ENCODE measurements at regions not wholly inside any gene's neighbourhood (a gene's known extent, or its start where the extent isn't known, plus 50 kb on each side); places are given as distances from the start of the nearest gene placed in this dataset.

- Mint-ChIP-seq H3K27ac (no peak overlapping the region), H3K9me3 (peaks cover 7% of the 10 kb centered on the region), H3K36me3 (no peaks in the 10 kb centered on the region), H3K27me3 (no peaks in the 10 kb centered on the region), H3K4me1 (ENCODE audit: low read depth) (no peaks in the 10 kb centered on the region), H3K4me3 (no peak overlapping the region)
- POLR2A ChIA-PET, result no interaction called here
- intact Hi-C loops (cut with micrococcal nuclease), result no loop called here
- CTCF ChIA-PET, result no interaction called here
- DNase-seq, result no peak
Observed at GRCh38 chr6:147755999-147756398, 247.5 kb downstream of the SAMD5 start.

GRCh38 chr6:147756891-147757290 lies 248.4 kb downstream of the SAMD5 start:
- Mint-ChIP-seq H3K9me3 (peaks cover 7% of the 10 kb centered on the region), H3K4me1 (ENCODE audit: low read depth) (no peaks in the 10 kb centered on the region), H3K27ac (no peak overlapping the region), H3K36me3 (no peaks in the 10 kb centered on the region), H3K4me3 (no peak overlapping the region), H3K27me3 (no peaks in the 10 kb centered on the region)
- no peak for DNase-seq
- POLR2A ChIA-PET, result no interaction called here
- CTCF ChIA-PET, result no interaction called here
- intact Hi-C loops (cut with micrococcal nuclease), result no loop called here

GRCh38 chr6:147757291-147757690 lies 248.8 kb downstream of the SAMD5 start:
- no peak for DNase-seq
- CTCF ChIA-PET, result no interaction called here
- POLR2A ChIA-PET, result no interaction called here
- H3K4me1 Mint-ChIP-seq (ENCODE audit: low read depth), result no peaks in the 10 kb centered on the region
- no peaks in the 10 kb centered on the region for H3K27me3 Mint-ChIP-seq
- H3K4me3 Mint-ChIP-seq, result no peak overlapping the region
- intact Hi-C loops (cut with micrococcal nuclease), result no loop called here
- no peak overlapping the region for H3K27ac Mint-ChIP-seq
- peaks cover 7% of the 10 kb centered on the region for H3K9me3 Mint-ChIP-seq
- no peaks in the 10 kb centered on the region for H3K36me3 Mint-ChIP-seq

- H3K27ac Mint-ChIP-seq, result no peak overlapping the region
- POLR2A ChIA-PET, result no interaction called here
- peaks cover 7% of the 10 kb centered on the region for H3K9me3 Mint-ChIP-seq
- DNase-seq, result no peak
- no peak overlapping the region for H3K4me3 Mint-ChIP-seq
- H3K36me3 Mint-ChIP-seq, result no peaks in the 10 kb centered on the region
- CTCF ChIA-PET, result no interaction called here
- no peaks in the 10 kb centered on the region for H3K4me1 Mint-ChIP-seq (ENCODE audit: low read depth)
- intact Hi-C loops (cut with micrococcal nuclease), result no loop called here
- H3K27me3 Mint-ChIP-seq, result no peaks in the 10 kb centered on the region
Observed at GRCh38 chr6:147758303-147758702, 249.8 kb downstream of the SAMD5 start.

- Mint-ChIP-seq H3K27me3 (no peaks in the 10 kb centered on the region), H3K36me3 (no peaks in the 10 kb centered on the region), H3K4me3 (no peak overlapping the region), H3K9me3 (peaks cover 7% of the 10 kb centered on the region), H3K4me1 (ENCODE audit: low read depth) (no peaks in the 10 kb centered on the region), H3K27ac (no peak overlapping the region)
- intact Hi-C loops (cut with micrococcal nuclease), result no loop called here
- POLR2A ChIA-PET, result no interaction called here
- CTCF ChIA-PET, result no interaction called here
- no peak for DNase-seq
Observed at GRCh38 chr6:147759093-147759492, 250.6 kb downstream of the SAMD5 start.

- no peak overlapping the region for H3K4me3 Mint-ChIP-seq
- ChIA-PET CTCF (no interaction called here), POLR2A (no interaction called here)
- H3K4me1 Mint-ChIP-seq (ENCODE audit: low read depth), result no peaks in the 10 kb centered on the region
- intact Hi-C loops (cut with micrococcal nuclease), result no loop called here
- DNase-seq, result no peak
- H3K9me3 Mint-ChIP-seq, result peaks cover 5% of the 10 kb centered on the region
- no peak overlapping the region for H3K27ac Mint-ChIP-seq
- H3K36me3 Mint-ChIP-seq, result no peaks in the 10 kb centered on the region
- H3K27me3 Mint-ChIP-seq, result no peaks in the 10 kb centered on the region
Observed at GRCh38 chr6:147759536-147759935, 251.0 kb downstream of the SAMD5 start.

- intact Hi-C loops (cut with micrococcal nuclease), result no loop called here
- H3K27me3 Mint-ChIP-seq, result no peaks in the 10 kb centered on the region
- DNase-seq, result no peak
- ChIA-PET CTCF (no interaction called here), POLR2A (no interaction called here)
- no peaks in the 10 kb centered on the region for H3K9me3 Mint-ChIP-seq
- H3K4me3 Mint-ChIP-seq, result no peak overlapping the region
- no peaks in the 10 kb centered on the region for H3K36me3 Mint-ChIP-seq
- no peaks in the 10 kb centered on the region for H3K4me1 Mint-ChIP-seq (ENCODE audit: low read depth)
- H3K27ac Mint-ChIP-seq, result no peak overlapping the region
Observed at GRCh38 chr6:147765541-147765940, 257.1 kb downstream of the SAMD5 start.

- CTCF ChIA-PET, result no interaction called here
- Mint-ChIP-seq H3K4me1 (ENCODE audit: low read depth) (no peaks in the 10 kb centered on the region), H3K27me3 (no peaks in the 10 kb centered on the region), H3K9me3 (no peaks in the 10 kb centered on the region), H3K27ac (no peak overlapping the region), H3K4me3 (no peak overlapping the region), H3K36me3 (no peaks in the 10 kb centered on the region)
- POLR2A ChIA-PET, result no interaction called here
- DNase-seq, result no peak
- intact Hi-C loops (cut with micrococcal nuclease), result no loop called here
Observed at GRCh38 chr6:147768969-147769368, 260.5 kb downstream of the SAMD5 start.

GRCh38 chr6:147769496-147770087 lies 261.1 kb downstream of the SAMD5 start:
- DNase-seq, result no peak
- H3K27ac Mint-ChIP-seq, result no peak overlapping the region
- H3K27me3 Mint-ChIP-seq, result no peaks in the 10 kb centered on the region
- intact Hi-C loops (cut with micrococcal nuclease), result no loop called here
- POLR2A ChIA-PET, result no interaction called here
- CTCF ChIA-PET, result no interaction called here
- no peaks in the 10 kb centered on the region for H3K4me1 Mint-ChIP-seq (ENCODE audit: low read depth)
- H3K4me3 Mint-ChIP-seq, result no peak overlapping the region
- no peaks in the 10 kb centered on the region for H3K36me3 Mint-ChIP-seq
- no peaks in the 10 kb centered on the region for H3K9me3 Mint-ChIP-seq

- Mint-ChIP-seq H3K27ac (no peak overlapping the region), H3K4me3 (no peak overlapping the region), H3K9me3 (no peaks in the 10 kb centered on the region), H3K27me3 (no peaks in the 10 kb centered on the region), H3K4me1 (ENCODE audit: low read depth) (no peaks in the 10 kb centered on the region), H3K36me3 (no peaks in the 10 kb centered on the region)
- DNase-seq, result no peak
- intact Hi-C loops (cut with micrococcal nuclease), result no loop called here
- POLR2A ChIA-PET, result no interaction called here
- CTCF ChIA-PET, result no interaction called here
Observed at GRCh38 chr6:147770221-147770620, 261.7 kb downstream of the SAMD5 start.

GRCh38 chr6:147772724-147773123 lies 264.2 kb downstream of the SAMD5 start:
- ChIA-PET CTCF (no interaction called here), POLR2A (no interaction called here)
- Mint-ChIP-seq H3K9me3 (no peaks in the 10 kb centered on the region), H3K27ac (no peak overlapping the region), H3K4me3 (no peak overlapping the region), H3K36me3 (no peaks in the 10 kb centered on the region), H3K27me3 (no peaks in the 10 kb centered on the region), H3K4me1 (ENCODE audit: low read depth) (no peaks in the 10 kb centered on the region)
- intact Hi-C loops (cut with micrococcal nuclease), result no loop called here
- no peak for DNase-seq

GRCh38 chr6:147774856-147775255 lies 266.4 kb downstream of the SAMD5 start:
- H3K9me3 Mint-ChIP-seq, result no peaks in the 10 kb centered on the region
- POLR2A ChIA-PET, result no interaction called here
- no peak for DNase-seq
- H3K4me3 Mint-ChIP-seq, result no peak overlapping the region
- intact Hi-C loops (cut with micrococcal nuclease), result no loop called here
- CTCF ChIA-PET, result no interaction called here
- H3K36me3 Mint-ChIP-seq, result no peaks in the 10 kb centered on the region
- H3K27me3 Mint-ChIP-seq, result no peaks in the 10 kb centered on the region
- no peak overlapping the region for H3K27ac Mint-ChIP-seq
- no peaks in the 10 kb centered on the region for H3K4me1 Mint-ChIP-seq (ENCODE audit: low read depth)

GRCh38 chr6:147776631-147777213 lies 268.2 kb downstream of the SAMD5 start:
- no peak for DNase-seq
- ChIA-PET CTCF (no interaction called here), POLR2A (no interaction called here)
- H3K27ac Mint-ChIP-seq, result no peak overlapping the region
- no peaks in the 10 kb centered on the region for H3K36me3 Mint-ChIP-seq
- no peaks in the 10 kb centered on the region for H3K9me3 Mint-ChIP-seq
- H3K27me3 Mint-ChIP-seq, result no peaks in the 10 kb centered on the region
- H3K4me3 Mint-ChIP-seq, result no peak overlapping the region
- no peaks in the 10 kb centered on the region for H3K4me1 Mint-ChIP-seq (ENCODE audit: low read depth)
- intact Hi-C loops (cut with micrococcal nuclease), result no loop called here

- POLR2A ChIA-PET, result no interaction called here
- intact Hi-C loops (cut with micrococcal nuclease), result no loop called here
- H3K9me3 Mint-ChIP-seq, result no peaks in the 10 kb centered on the region
- no peaks in the 10 kb centered on the region for H3K36me3 Mint-ChIP-seq
- no peaks in the 10 kb centered on the region for H3K4me1 Mint-ChIP-seq (ENCODE audit: low read depth)
- CTCF ChIA-PET, result no interaction called here
- no peak overlapping the region for H3K4me3 Mint-ChIP-seq
- H3K27me3 Mint-ChIP-seq, result no peaks in the 10 kb centered on the region
- no peak overlapping the region for H3K27ac Mint-ChIP-seq
- no peak for DNase-seq
Observed at GRCh38 chr6:147779624-147780023, 271.1 kb downstream of the SAMD5 start.
